Calu3 (cell line): ENCODE measurements at regions not wholly inside any gene's neighbourhood (a gene's known extent, or its start where the extent isn't known, plus 50 kb on each side); places are given as distances from the start of the nearest gene placed in this dataset.
"Not testable (repeated sequence)": the region's sequence is repeated elsewhere in the genome, so short reads cannot be mapped to it uniquely, and the experiment has no call there.

ENCODE experiments used
- BruUV-seq: library from RNA; stranded (reverse); fragments of 400-500 nt; replicated peaks from 2 replicates; lab custom pipeline; 2021; lab: Mats Ljungman, UMichigan
- CTCF ChIA-PET: fragments of 300-600 bp; sonication (Branson Sonifier 250); formaldehyde crosslinking; loops from one replicate; lab custom pipeline; 2022; ENCODE audit warnings: antibody characterized with exemption; lab: Charles Lee
- DNase-seq: peaks from one replicate; pipeline ENCODE4 v3.0.0; 2022
- H3K27ac Mint-ChIP-seq: one replicate; pipeline ENCODE4 v1.8.0; 2022; ENCODE audit warnings: mixed read lengths; ENCODE audit not compliant: unreplicated experiment
- H3K27me3 Mint-ChIP-seq: one replicate; pipeline ENCODE4 v1.8.0; 2022; ENCODE audit warnings: mixed read lengths; ENCODE audit not compliant: unreplicated experiment
- H3K36me3 Mint-ChIP-seq: one replicate; pipeline ENCODE4 v1.8.0; 2022; ENCODE audit warnings: mild to moderate bottlenecking, moderate library complexity, mixed read lengths; ENCODE audit not compliant: insufficient read depth, unreplicated experiment
- H3K4me1 Mint-ChIP-seq: one replicate; pipeline ENCODE4 v1.8.0; 2022; ENCODE audit warnings: mild to moderate bottlenecking, low read depth, mixed read lengths; ENCODE audit not compliant: unreplicated experiment
- H3K4me3 Mint-ChIP-seq: one replicate; pipeline ENCODE4 v1.8.0; 2022; ENCODE audit warnings: mild to moderate bottlenecking, low read depth, moderate library complexity, mixed read lengths; ENCODE audit not compliant: unreplicated experiment
- H3K9me3 Mint-ChIP-seq: one replicate; pipeline ENCODE4 v1.8.0; 2022; ENCODE audit warnings: low read depth, mixed read lengths; ENCODE audit not compliant: unreplicated experiment
- intact Hi-C: fragments of 100-400 bp; cut with micrococcal nuclease; formaldehyde crosslinking; loops from one replicate; pipeline ENCODE4 v1.10.0; 2022; ENCODE audit not compliant: unreplicated experiment
- TF ChIP-seq, protein P1 (sequence below): fragments of 200-600 bp; IDR thresholded peaks from one replicate; pipeline ENCODE4 v1.8.0; 2022; ENCODE audit warnings: antibody characterized with exemption; ENCODE audit not compliant: unreplicated experiment

DNA sequence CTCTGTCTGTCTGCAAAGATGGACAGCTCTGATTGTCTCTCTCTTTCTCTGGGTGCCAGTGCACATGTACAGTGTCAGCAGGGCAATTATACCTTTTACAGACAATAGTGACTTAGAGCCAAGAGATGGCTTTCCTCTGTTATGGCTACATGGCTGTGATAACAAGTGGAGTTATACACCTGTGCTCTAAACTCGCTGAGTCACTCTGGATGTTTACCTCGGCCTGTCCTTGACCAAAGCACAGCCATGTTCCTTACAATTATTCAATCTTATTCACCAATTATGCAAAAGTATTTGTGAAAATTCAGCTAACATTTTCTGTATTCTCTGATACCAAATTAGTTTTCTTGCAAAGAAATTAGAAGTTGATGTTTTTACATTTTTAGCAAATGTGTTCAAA is 475.5 kb upstream of the CCDC196 start:
- H3K4me3 Mint-ChIP-seq = no peak overlapping the region
- no peaks in the 10 kb centered on the region for H3K4me1 Mint-ChIP-seq
- TF ChIP-seq, protein P1, sequence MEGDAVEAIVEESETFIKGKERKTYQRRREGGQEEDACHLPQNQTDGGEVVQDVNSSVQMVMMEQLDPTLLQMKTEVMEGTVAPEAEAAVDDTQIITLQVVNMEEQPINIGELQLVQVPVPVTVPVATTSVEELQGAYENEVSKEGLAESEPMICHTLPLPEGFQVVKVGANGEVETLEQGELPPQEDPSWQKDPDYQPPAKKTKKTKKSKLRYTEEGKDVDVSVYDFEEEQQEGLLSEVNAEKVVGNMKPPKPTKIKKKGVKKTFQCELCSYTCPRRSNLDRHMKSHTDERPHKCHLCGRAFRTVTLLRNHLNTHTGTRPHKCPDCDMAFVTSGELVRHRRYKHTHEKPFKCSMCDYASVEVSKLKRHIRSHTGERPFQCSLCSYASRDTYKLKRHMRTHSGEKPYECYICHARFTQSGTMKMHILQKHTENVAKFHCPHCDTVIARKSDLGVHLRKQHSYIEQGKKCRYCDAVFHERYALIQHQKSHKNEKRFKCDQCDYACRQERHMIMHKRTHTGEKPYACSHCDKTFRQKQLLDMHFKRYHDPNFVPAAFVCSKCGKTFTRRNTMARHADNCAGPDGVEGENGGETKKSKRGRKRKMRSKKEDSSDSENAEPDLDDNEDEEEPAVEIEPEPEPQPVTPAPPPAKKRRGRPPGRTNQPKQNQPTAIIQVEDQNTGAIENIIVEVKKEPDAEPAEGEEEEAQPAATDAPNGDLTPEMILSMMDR = no peak
- H3K27me3 Mint-ChIP-seq = peaks cover 20% of the 10 kb centered on the region
- BruUV-seq = no TSS peak
- CTCF ChIA-PET = no interaction called here
- no peaks in the 10 kb centered on the region for H3K9me3 Mint-ChIP-seq
- no peak overlapping the region for H3K27ac Mint-ChIP-seq
- intact Hi-C loops = no loop called here
- DNase-seq = no peak
- H3K36me3 Mint-ChIP-seq = no peaks in the 10 kb centered on the region

DNA sequence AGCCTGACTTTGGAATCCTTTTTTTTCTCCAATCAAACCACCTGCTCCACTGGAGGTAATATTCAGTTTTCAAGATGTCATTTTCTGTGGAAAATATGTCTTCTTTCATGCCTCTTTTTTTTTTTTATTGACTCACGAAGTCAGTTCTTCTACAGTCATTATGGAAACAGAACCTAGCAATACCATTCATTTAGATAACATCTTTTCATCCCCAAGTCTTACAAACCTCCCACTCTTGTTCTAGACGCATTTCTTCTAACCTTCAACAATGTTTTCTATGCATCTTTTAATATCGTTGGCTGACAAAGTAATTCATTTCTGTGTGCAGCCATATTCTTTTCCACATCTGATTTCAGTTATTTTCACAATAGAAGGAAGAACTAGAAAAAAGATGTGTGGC is 474.3 kb upstream of the CCDC196 start:
- Mint-ChIP-seq H3K4me1 (no peaks in the 10 kb centered on the region), H3K9me3 (peaks cover 4% of the 10 kb centered on the region), H3K36me3 (no peaks in the 10 kb centered on the region), H3K27ac (no peak overlapping the region), H3K4me3 (no peak overlapping the region), H3K27me3 (peaks cover 28% of the 10 kb centered on the region)
- no peak for DNase-seq
- intact Hi-C loops = no loop called here
- CTCF ChIA-PET = no interaction called here
- BruUV-seq = no TSS peak
- TF ChIP-seq, protein P1 = no peak

DNA sequence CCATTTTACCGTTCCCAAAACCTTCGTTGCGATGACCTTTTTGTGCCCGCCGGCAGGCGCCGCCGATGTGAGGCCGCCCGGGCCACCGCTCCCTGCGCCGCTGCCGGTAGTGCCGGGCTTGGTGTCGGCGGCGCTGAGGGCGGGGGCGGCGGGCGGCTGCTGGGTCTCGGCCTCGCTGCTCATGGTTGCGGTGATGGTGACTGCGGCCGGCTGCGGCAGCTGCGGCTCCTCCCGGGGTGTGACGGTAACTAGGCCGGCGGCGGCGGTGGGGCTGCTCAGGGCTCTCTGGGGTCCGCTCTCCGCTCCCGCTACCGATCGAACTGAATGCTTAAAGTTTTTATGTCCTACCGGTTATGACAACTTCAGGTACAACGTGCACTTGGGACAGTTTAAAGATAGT is 472.6 kb upstream of the CCDC196 start:
- CTCF ChIA-PET, H3K4me1 Mint-ChIP-seq: not testable (repeated sequence)

DNA sequence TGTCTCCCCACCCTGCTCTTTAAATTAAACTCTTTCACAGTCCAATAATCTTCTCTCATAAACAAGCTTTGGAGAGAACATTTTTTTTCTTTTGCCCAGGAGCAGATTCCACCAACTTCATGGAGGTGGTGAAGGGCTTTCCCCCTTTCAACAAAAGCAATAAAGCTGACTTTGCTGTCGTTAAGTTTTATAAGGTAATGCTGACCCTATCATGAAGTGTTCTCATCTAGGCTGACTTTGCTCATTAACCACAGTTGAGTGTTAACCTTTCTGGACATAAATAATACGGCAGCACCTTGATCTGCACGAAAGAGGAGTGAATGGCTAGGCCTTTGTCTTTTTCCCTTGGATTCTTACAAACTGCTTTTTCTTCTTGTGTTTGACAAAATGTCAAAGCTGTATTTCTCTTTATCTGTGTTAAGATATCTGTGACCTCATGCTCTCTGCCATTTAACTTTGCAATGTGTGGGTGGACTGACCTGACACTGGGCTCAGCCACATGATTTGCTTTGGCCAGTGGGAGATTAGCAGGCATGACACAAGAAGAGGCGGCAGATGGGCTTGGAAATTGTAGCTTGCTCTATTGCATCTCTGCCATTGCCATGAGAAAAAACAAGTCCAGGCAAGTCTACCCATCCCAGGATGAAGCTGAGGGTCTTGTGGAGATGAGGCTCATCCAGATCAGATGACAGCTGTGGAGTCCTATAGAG is 470.9 kb upstream of the CCDC196 start:
- no peak overlapping the region for H3K4me3 Mint-ChIP-seq
- DNase-seq = no peak
- no TSS peak for BruUV-seq
- no peaks in the 10 kb centered on the region for H3K4me1 Mint-ChIP-seq
- CTCF ChIA-PET = no interaction called here
- no peaks in the 10 kb centered on the region for H3K36me3 Mint-ChIP-seq
- TF ChIP-seq, protein P1 = no peak
- peaks cover 29% of the 10 kb centered on the region for H3K27me3 Mint-ChIP-seq
- intact Hi-C loops = no loop called here
- peaks cover 6% of the 10 kb centered on the region for H3K9me3 Mint-ChIP-seq
- H3K27ac Mint-ChIP-seq = no peak overlapping the region

More for the DNA sequence above, 472.6 kb upstream of the CCDC196 start:
- peaks cover 29% of the 10 kb centered on the region for H3K27me3 Mint-ChIP-seq
- H3K36me3 Mint-ChIP-seq, H3K27ac Mint-ChIP-seq, DNase-seq, H3K9me3 Mint-ChIP-seq, intact Hi-C loops, H3K4me3 Mint-ChIP-seq, BruUV-seq: not testable (repeated sequence)

DNA sequence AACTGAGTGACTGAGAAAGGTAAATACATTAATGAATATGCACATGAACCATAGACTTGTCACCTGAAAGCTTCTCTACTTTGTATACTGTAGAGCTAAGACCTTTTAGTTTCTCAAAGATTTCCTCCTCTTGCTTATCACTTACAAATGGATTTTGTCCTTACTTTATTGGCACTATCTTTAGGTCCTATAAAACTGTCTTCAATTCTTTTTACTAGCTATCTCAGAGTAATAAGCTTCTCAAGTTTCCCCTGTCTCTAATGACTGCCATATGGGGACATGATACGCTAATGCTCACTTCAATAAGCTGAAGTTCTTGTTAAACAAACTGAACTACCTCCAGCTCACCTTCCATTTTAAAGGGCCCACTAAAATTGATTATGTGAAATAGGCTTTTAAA is 468.2 kb upstream of the CCDC196 start:
- intact Hi-C loops = no loop called here
- Mint-ChIP-seq H3K36me3 (no peaks in the 10 kb centered on the region), H3K4me3 (no peak overlapping the region), H3K27me3 (peaks cover 49% of the 10 kb centered on the region), H3K27ac (no peak overlapping the region), H3K4me1 (no peaks in the 10 kb centered on the region), H3K9me3 (peaks cover 6% of the 10 kb centered on the region)
- CTCF ChIA-PET = no interaction called here
- no TSS peak for BruUV-seq
- TF ChIP-seq, protein P1 = no peak
- no peak for DNase-seq
